ENCODE measurements at regions not wholly inside any gene's neighbourhood (a gene's known extent, or its start where the extent isn't known, plus 50 kb on each side); places are given as distances from the start of the nearest gene placed in this dataset.

DNA sequence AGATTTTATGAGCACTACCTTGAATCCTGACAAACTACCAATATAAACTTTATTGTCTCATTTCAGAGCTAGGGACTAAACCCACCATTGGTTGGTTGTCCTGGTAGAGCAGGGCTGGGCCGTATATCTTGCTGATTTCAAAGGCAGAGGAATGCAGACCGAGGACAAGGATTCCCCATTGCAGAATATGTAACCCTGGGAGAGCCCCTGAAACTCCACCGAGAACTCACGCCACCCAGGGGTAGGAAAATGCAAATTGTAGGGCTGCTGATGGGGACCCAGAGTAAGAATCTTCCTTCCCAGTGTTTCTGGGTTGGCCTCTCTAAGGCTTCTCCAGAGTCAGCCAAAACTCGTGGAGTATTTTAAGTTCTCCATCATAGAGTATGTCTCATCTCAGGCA is 235.3 kb downstream of the ABHD5 start:
- TF ChIP-seq, protein P1, sequence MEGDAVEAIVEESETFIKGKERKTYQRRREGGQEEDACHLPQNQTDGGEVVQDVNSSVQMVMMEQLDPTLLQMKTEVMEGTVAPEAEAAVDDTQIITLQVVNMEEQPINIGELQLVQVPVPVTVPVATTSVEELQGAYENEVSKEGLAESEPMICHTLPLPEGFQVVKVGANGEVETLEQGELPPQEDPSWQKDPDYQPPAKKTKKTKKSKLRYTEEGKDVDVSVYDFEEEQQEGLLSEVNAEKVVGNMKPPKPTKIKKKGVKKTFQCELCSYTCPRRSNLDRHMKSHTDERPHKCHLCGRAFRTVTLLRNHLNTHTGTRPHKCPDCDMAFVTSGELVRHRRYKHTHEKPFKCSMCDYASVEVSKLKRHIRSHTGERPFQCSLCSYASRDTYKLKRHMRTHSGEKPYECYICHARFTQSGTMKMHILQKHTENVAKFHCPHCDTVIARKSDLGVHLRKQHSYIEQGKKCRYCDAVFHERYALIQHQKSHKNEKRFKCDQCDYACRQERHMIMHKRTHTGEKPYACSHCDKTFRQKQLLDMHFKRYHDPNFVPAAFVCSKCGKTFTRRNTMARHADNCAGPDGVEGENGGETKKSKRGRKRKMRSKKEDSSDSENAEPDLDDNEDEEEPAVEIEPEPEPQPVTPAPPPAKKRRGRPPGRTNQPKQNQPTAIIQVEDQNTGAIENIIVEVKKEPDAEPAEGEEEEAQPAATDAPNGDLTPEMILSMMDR (IDR thresholded peaks at IDR 0.05): no peak
- TF ChIP-seq POLR2AphosphoS5 (IDR thresholded peaks at IDR 0.05): no peak

Measured in stomach (tissue), 4 donors.